ENCODE measurements at regions not wholly inside any gene's neighbourhood (a gene's known extent, or its start where the extent isn't known, plus 50 kb on each side); places are given as distances from the start of the nearest gene placed in this dataset.
A peak's percentile ranks its signal among the peaks of the same experiment; 100 is the strongest.
"Not testable (repeated sequence)": the region's sequence is repeated elsewhere in the genome, so short reads cannot be mapped to it uniquely, and the experiment has no call there.

DNA sequence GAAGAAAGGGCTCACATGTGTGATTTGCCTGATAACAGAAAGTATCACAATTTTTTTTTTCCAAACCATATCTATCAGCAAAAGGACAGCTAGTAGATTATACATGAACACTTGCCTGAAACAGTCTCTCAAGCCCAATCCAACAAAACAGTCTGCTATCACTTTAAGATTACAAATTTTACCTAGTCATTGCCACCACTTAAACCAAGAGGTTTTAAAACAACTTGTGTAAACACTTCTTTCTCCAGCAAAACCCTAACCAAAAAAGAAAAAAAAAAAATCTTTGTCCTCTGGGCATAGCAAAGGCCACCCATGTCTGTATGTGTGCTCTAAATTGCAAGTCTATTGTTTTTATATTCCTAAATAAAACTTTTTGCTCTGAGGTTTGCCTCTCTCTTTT lies 1568.4 kb downstream of the GRIK2 start:
- Histone ChIP-seq H3K27ac (ENCODE audit: low read length) (no peak overlapping the region), H3K9me3 (ENCODE audit: control insufficient read depth, low read depth, low read length) (no peaks in the 10 kb centered on the region), H3K36me3 (ENCODE audit: control insufficient read depth, insufficient read depth, low read length) (no peaks in the 10 kb centered on the region), H3K27me3 (ENCODE audit: control insufficient read depth, insufficient read depth, low read length) (no peaks in the 10 kb centered on the region), H3K4me3 (ENCODE audit: low read length) (no peak overlapping the region), H3K4me1 (ENCODE audit: control insufficient read depth, insufficient read depth, low read length) (no peaks in the 10 kb centered on the region)
- no peak for DNase-seq

- no peaks in the 10 kb centered on the region for H3K4me1 ChIP-seq (ENCODE audit: control insufficient read depth, insufficient read depth, low read length)
- no peaks in the 10 kb centered on the region for H3K36me3 ChIP-seq (ENCODE audit: control insufficient read depth, insufficient read depth, low read length)
- no peaks in the 10 kb centered on the region for H3K27me3 ChIP-seq (ENCODE audit: control insufficient read depth, insufficient read depth, low read length)
- no peak for DNase-seq
- no peak overlapping the region for H3K27ac ChIP-seq (ENCODE audit: low read length)
- H3K4me3 ChIP-seq (ENCODE audit: low read length) = no peak overlapping the region
- no peaks in the 10 kb centered on the region for H3K9me3 ChIP-seq (ENCODE audit: control insufficient read depth, low read depth, low read length)
- WGBS (ENCODE audit: insufficient coverage, low lambda C conversion rate) = no CpG with 5 or more reads among the region's 3 CpGs
Measured at GRCh38 chr6:102950967-102951366, 1557.5 kb downstream of the GRIK2 start.

- WGBS (ENCODE audit: insufficient coverage, low lambda C conversion rate) = 83% methylated on average over 1 of the region's 1 CpG
- Histone ChIP-seq H3K4me3 (ENCODE audit: low read length) (no peak overlapping the region), H3K27ac (ENCODE audit: low read length) (no peak overlapping the region), H3K27me3 (ENCODE audit: control insufficient read depth, insufficient read depth, low read length) (no peaks in the 10 kb centered on the region), H3K36me3 (ENCODE audit: control insufficient read depth, insufficient read depth, low read length) (no peaks in the 10 kb centered on the region), H3K4me1 (ENCODE audit: control insufficient read depth, insufficient read depth, low read length) (no peaks in the 10 kb centered on the region), H3K9me3 (ENCODE audit: control insufficient read depth, low read depth, low read length) (no peaks in the 10 kb centered on the region)
- no peak for DNase-seq
Measured at GRCh38 chr6:102944475-102944874, 1551.0 kb downstream of the GRIK2 start.

DNA sequence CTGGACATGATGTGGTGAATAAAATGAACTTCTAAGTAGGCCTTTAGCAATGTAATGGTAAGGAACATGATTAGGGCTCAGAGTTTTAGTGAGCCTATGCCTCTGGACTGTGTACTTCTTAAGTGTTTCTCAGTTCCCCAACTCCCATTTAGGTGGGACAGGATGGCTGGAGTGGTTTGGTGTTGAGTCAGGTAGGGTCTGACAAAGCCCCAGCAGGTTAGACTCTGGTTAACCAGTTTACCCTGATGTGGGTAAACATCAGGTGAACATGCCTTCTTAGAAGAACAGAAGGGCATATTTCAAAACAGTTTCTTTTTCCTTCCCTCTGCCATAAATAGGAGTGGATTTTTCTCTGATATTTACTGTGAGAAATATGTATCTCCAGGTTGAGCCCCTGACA lies 1548.7 kb downstream of the GRIK2 start:
- DNase-seq = no peak
- H3K27ac ChIP-seq (ENCODE audit: low read length) = no peak overlapping the region
- no peaks in the 10 kb centered on the region for H3K36me3 ChIP-seq (ENCODE audit: control insufficient read depth, insufficient read depth, low read length)
- no peaks in the 10 kb centered on the region for H3K4me1 ChIP-seq (ENCODE audit: control insufficient read depth, insufficient read depth, low read length)
- H3K4me3 ChIP-seq (ENCODE audit: low read length) = no peak overlapping the region
- H3K27me3 ChIP-seq (ENCODE audit: control insufficient read depth, insufficient read depth, low read length) = no peaks in the 10 kb centered on the region
- H3K9me3 ChIP-seq (ENCODE audit: control insufficient read depth, low read depth, low read length) = no peaks in the 10 kb centered on the region

DNA sequence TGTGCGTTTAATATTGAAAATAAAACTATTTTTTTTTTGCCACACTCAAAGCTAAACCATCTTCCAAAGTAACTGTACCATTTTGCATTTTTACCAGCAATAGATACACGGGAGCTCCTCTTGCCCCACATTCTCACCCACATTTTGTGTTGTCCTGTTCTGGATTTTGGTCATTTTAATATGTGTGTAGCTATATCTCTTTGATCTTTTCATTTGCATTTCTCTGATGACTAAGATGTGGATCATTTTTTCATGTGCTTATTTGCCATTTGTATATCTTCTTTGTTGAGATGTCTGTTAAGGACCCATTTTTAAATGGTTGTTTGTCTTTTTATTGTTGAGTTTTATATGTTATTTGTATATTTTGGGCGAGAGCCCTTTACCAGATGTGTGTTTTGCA lies 1543.5 kb downstream of the GRIK2 start:
- H3K36me3 ChIP-seq (ENCODE audit: control insufficient read depth, insufficient read depth, low read length) = no peaks in the 10 kb centered on the region
- no peak overlapping the region for H3K27ac ChIP-seq (ENCODE audit: low read length)
- no peak for DNase-seq
- H3K9me3 ChIP-seq (ENCODE audit: control insufficient read depth, low read depth, low read length) = no peaks in the 10 kb centered on the region
- no peaks in the 10 kb centered on the region for H3K4me1 ChIP-seq (ENCODE audit: control insufficient read depth, insufficient read depth, low read length)
- no peaks in the 10 kb centered on the region for H3K27me3 ChIP-seq (ENCODE audit: control insufficient read depth, insufficient read depth, low read length)
- H3K4me3 ChIP-seq (ENCODE audit: low read length) = no peak overlapping the region
- WGBS (ENCODE audit: insufficient coverage, low lambda C conversion rate) = 73% methylated on average over 3 of the region's 3 CpGs

DNA sequence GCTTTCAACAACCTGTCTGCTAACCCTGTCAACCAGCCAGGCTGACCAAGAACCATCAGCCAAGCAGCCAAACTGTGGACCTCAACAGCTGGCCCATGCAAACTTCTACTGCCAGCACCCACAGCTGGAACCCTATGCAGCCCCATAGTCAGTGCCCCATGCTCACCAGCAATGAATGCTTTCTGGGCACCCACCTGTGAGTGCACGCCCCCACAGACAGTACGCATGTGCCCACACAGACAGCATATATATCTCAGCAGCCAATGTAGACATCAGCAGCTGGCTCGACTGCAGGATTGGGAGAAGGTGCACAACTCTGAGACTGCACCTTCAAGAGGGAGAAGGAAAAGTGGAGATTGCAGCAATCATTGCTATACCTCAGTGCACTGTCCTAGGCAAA lies 1534.6 kb downstream of the GRIK2 start:
- DNase-seq = no peak
- no CpG with 5 or more reads among the region's 3 CpGs for WGBS (ENCODE audit: insufficient coverage, low lambda C conversion rate)
- no peaks in the 10 kb centered on the region for H3K4me1 ChIP-seq (ENCODE audit: control insufficient read depth, insufficient read depth, low read length)
- H3K36me3 ChIP-seq (ENCODE audit: control insufficient read depth, insufficient read depth, low read length) = no peaks in the 10 kb centered on the region
- H3K27ac ChIP-seq (ENCODE audit: low read length) = no peak overlapping the region
- H3K9me3 ChIP-seq (ENCODE audit: control insufficient read depth, low read depth, low read length) = no peaks in the 10 kb centered on the region
- H3K4me3 ChIP-seq (ENCODE audit: low read length) = no peak overlapping the region
- H3K27me3 ChIP-seq (ENCODE audit: control insufficient read depth, insufficient read depth, low read length) = no peaks in the 10 kb centered on the region

GRCh38 chr6:102918161-102918560 lies 1524.7 kb downstream of the GRIK2 start:
- Histone ChIP-seq H3K9me3 (ENCODE audit: control insufficient read depth, low read depth, low read length) (no peaks in the 10 kb centered on the region), H3K27ac (ENCODE audit: low read length) (no peak overlapping the region)
- DNase-seq = peak; percentile 12 to 43

GRCh38 chr6:102911571-102911970 lies 1518.1 kb downstream of the GRIK2 start:
- no peak overlapping the region for H3K4me3 ChIP-seq (ENCODE audit: low read length)
- H3K27me3 ChIP-seq (ENCODE audit: control insufficient read depth, insufficient read depth, low read length) = no peaks in the 10 kb centered on the region
- no peaks in the 10 kb centered on the region for H3K36me3 ChIP-seq (ENCODE audit: control insufficient read depth, insufficient read depth, low read length)
- no peak for DNase-seq
- H3K4me1 ChIP-seq (ENCODE audit: control insufficient read depth, insufficient read depth, low read length) = no peaks in the 10 kb centered on the region
- H3K9me3 ChIP-seq (ENCODE audit: control insufficient read depth, low read depth, low read length) = peaks cover 3% of the 10 kb centered on the region
- H3K27ac ChIP-seq (ENCODE audit: low read length) = no peak overlapping the region

More at GRCh38 chr6:102918161-102918560, 1524.7 kb downstream of the GRIK2 start:
- H3K27me3 ChIP-seq (ENCODE audit: control insufficient read depth, insufficient read depth, low read length) = no peaks in the 10 kb centered on the region
- WGBS (ENCODE audit: insufficient coverage, low lambda C conversion rate) = 17% methylated on average over 1 of the region's 6 CpGs
- H3K36me3 ChIP-seq (ENCODE audit: control insufficient read depth, insufficient read depth, low read length) = no peaks in the 10 kb centered on the region
- H3K4me3 ChIP-seq (ENCODE audit: low read length) = no peak overlapping the region
- no peaks in the 10 kb centered on the region for H3K4me1 ChIP-seq (ENCODE audit: control insufficient read depth, insufficient read depth, low read length)

GRCh38 chr6:102910701-102911139 lies 1517.2 kb downstream of the GRIK2 start:
- no CpG with 5 or more reads among the region's 38 CpGs for WGBS (ENCODE audit: insufficient coverage, low lambda C conversion rate)
- H3K9me3 ChIP-seq (ENCODE audit: control insufficient read depth, low read depth, low read length); H3K4me1 ChIP-seq (ENCODE audit: control insufficient read depth, insufficient read depth, low read length): not testable (repeated sequence)

DNA sequence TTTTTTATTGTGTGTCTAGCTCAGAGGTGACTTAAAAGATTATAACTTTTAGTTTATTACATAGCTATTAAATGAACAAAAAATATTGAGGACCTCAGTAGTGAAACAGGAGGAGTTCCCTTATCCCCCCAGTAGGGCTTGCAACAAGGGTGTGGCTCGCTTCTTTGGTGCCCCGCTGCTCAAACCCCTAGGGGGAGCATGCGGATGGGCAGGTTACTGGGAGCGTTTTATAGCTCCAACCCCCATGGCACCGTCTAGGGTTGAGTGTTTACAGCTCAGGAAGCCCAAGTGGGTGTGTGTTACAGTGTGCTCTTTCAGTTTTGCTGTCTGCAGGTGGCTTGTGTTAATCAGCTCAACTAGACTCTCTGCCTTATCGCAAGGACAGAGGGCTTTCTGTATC lies 1513.7 kb downstream of the GRIK2 start:
- no peak for DNase-seq
- Histone ChIP-seq H3K27ac (ENCODE audit: low read length) (no peak overlapping the region), H3K27me3 (ENCODE audit: control insufficient read depth, insufficient read depth, low read length) (no peaks in the 10 kb centered on the region), H3K4me3 (ENCODE audit: low read length) (no peak overlapping the region), H3K9me3 (ENCODE audit: control insufficient read depth, low read depth, low read length) (peaks cover 3% of the 10 kb centered on the region), H3K4me1 (ENCODE audit: control insufficient read depth, insufficient read depth, low read length) (no peaks in the 10 kb centered on the region), H3K36me3 (ENCODE audit: control insufficient read depth, insufficient read depth, low read length) (no peaks in the 10 kb centered on the region)
- WGBS (ENCODE audit: insufficient coverage, low lambda C conversion rate) = no CpG with 5 or more reads among the region's 6 CpGs

More at GRCh38 chr6:102910701-102911139, 1517.2 kb downstream of the GRIK2 start:
- H3K36me3 ChIP-seq (ENCODE audit: control insufficient read depth, insufficient read depth, low read length); H3K4me3 ChIP-seq (ENCODE audit: low read length); H3K27ac ChIP-seq (ENCODE audit: low read length); DNase-seq; H3K27me3 ChIP-seq (ENCODE audit: control insufficient read depth, insufficient read depth, low read length): not testable (repeated sequence)

DNA sequence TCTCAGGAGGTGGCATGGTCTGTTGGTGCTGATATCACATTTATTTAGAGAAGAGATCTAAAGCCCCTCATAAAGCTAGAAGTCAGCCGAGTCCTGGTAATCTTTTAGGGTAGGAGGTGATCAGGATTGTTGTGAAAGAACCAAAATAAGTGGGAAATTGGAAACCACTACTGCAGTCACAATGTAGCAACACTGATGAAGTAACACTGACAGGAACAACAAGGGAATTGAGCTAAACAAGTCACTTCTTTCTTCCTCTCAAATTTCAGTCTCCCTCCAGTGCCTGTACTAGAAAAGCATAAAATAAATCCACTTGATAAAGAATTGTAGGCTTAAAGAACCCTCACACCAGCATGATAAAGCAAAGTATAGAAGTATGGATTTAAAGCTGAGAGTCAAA lies 1509.0 kb downstream of the GRIK2 start:
- no CpG with 5 or more reads among the region's 1 CpG for WGBS (ENCODE audit: insufficient coverage, low lambda C conversion rate)
- DNase-seq = no peak

More for the DNA sequence above, 1509.0 kb downstream of the GRIK2 start:
- Histone ChIP-seq H3K27me3 (ENCODE audit: control insufficient read depth, insufficient read depth, low read length) (no peaks in the 10 kb centered on the region), H3K4me3 (ENCODE audit: low read length) (no peak overlapping the region), H3K4me1 (ENCODE audit: control insufficient read depth, insufficient read depth, low read length) (no peaks in the 10 kb centered on the region), H3K36me3 (ENCODE audit: control insufficient read depth, insufficient read depth, low read length) (no peaks in the 10 kb centered on the region), H3K9me3 (ENCODE audit: control insufficient read depth, low read depth, low read length) (no peaks in the 10 kb centered on the region), H3K27ac (ENCODE audit: low read length) (no peak overlapping the region)

All from large intestine (tissue), 3 donors.